Ishikawa (cell line): ENCODE measurements at regions not wholly inside any gene's neighbourhood (a gene's known extent, or its start where the extent isn't known, plus 50 kb on each side); places are given as distances from the start of the nearest gene placed in this dataset.

ENCODE experiments used
- CEBPB ChIP-seq: IDR thresholded peaks from 2 replicates; pipeline ENCODE4 v1.6.1; 2012
- CREB1 ChIP-seq: IDR thresholded peaks from 2 replicates; pipeline ENCODE4 v1.6.1; 2012; ENCODE audit warnings: low read depth
- EP300 ChIP-seq: IDR thresholded peaks from 2 replicates; pipeline ENCODE4 v1.6.1; 2012; ENCODE audit warnings: borderline replicate concordance
- FOXM1 ChIP-seq: IDR thresholded peaks from 2 replicates; pipeline ENCODE4 v1.6.1; 2012; ENCODE audit warnings: low read depth, borderline replicate concordance
- NFIC ChIP-seq: IDR thresholded peaks from 2 replicates; pipeline ENCODE4 v1.6.1; 2012
- RAD21 ChIP-seq: IDR thresholded peaks from 2 replicates; pipeline ENCODE4 v1.6.1; 2012; ENCODE audit warnings: low read depth
- TAF1 ChIP-seq: IDR thresholded peaks from 2 replicates; pipeline ENCODE4 v1.6.1; 2012; ENCODE audit warnings: low read depth, mild to moderate bottlenecking
- YY1 ChIP-seq: IDR thresholded peaks from 2 replicates; pipeline ENCODE4 v1.6.1; 2012; ENCODE audit warnings: low read depth
- TF ChIP-seq, protein P1 (sequence below): IDR thresholded peaks from 2 replicates; pipeline ENCODE4 v1.6.1; 2012; ENCODE audit warnings: low read depth, mild to moderate bottlenecking
- TF ChIP-seq, protein P2 (sequence below): IDR thresholded peaks from 2 replicates; pipeline ENCODE4 v1.6.1; 2012

DNA sequence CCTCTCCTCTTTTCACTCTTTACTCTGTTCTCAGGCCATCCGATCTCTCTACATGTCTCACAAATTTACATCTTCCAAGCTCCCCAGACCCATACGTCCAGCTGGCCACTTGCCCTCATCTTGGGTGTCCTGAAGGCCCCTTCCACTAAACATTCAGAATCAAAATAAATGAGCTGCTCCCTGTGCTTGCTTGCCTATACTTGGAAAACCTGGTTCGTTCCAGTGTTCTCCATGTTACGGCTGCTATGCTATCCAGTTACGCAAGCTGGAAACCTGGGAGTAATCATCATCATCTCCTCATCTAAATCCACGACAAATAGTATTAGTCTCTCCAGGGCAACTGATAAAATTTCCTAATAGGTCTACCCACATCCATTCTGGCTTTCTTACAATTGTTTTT, 165.0 kb upstream of the FBXL17 start:
- TF ChIP-seq, protein P1, sequence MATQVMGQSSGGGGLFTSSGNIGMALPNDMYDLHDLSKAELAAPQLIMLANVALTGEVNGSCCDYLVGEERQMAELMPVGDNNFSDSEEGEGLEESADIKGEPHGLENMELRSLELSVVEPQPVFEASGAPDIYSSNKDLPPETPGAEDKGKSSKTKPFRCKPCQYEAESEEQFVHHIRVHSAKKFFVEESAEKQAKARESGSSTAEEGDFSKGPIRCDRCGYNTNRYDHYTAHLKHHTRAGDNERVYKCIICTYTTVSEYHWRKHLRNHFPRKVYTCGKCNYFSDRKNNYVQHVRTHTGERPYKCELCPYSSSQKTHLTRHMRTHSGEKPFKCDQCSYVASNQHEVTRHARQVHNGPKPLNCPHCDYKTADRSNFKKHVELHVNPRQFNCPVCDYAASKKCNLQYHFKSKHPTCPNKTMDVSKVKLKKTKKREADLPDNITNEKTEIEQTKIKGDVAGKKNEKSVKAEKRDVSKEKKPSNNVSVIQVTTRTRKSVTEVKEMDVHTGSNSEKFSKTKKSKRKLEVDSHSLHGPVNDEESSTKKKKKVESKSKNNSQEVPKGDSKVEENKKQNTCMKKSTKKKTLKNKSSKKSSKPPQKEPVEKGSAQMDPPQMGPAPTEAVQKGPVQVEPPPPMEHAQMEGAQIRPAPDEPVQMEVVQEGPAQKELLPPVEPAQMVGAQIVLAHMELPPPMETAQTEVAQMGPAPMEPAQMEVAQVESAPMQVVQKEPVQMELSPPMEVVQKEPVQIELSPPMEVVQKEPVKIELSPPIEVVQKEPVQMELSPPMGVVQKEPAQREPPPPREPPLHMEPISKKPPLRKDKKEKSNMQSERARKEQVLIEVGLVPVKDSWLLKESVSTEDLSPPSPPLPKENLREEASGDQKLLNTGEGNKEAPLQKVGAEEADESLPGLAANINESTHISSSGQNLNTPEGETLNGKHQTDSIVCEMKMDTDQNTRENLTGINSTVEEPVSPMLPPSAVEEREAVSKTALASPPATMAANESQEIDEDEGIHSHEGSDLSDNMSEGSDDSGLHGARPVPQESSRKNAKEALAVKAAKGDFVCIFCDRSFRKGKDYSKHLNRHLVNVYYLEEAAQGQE: no peak
- TF ChIP-seq CEBPB (no peak), FOXM1 (no peak), YY1 (no peak), RAD21 (no peak), TAF1 (no peak), CREB1 (no peak), EP300 (no peak), NFIC (no peak)
- TF ChIP-seq, protein P2, sequence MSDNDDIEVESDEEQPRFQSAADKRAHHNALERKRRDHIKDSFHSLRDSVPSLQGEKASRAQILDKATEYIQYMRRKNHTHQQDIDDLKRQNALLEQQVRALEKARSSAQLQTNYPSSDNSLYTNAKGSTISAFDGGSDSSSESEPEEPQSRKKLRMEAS: no peak
